ENCODE measurements at regions not wholly inside any gene's neighbourhood (a gene's known extent, or its start where the extent isn't known, plus 50 kb on each side); places are given as distances from the start of the nearest gene placed in this dataset.

DNA sequence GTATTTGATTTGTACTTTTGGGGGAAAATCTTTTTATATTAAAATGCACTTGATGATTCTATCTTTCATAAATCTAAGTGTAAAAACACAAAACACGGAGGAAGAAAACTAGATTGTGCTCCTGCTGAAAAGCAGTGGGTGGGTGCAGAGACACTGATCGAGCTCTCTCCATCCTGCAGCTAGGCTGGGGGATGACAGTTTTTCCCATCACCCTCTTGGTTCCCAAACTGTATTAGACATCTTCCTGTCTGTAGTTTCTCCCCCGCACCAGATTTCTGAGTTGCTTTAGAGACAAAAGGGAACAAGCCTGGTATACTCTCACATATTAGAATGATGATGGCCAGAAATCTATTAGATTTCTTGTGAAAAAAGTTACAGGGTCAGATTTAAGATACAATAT lies 99.6 kb downstream of the FAM114A2 start:
- no peak for TF ChIP-seq CREB1 (CRISPR knock-in tag; IDR thresholded peaks at IDR 0.05; ENCODE audit: low read depth)
- TF ChIP-seq, protein P1, sequence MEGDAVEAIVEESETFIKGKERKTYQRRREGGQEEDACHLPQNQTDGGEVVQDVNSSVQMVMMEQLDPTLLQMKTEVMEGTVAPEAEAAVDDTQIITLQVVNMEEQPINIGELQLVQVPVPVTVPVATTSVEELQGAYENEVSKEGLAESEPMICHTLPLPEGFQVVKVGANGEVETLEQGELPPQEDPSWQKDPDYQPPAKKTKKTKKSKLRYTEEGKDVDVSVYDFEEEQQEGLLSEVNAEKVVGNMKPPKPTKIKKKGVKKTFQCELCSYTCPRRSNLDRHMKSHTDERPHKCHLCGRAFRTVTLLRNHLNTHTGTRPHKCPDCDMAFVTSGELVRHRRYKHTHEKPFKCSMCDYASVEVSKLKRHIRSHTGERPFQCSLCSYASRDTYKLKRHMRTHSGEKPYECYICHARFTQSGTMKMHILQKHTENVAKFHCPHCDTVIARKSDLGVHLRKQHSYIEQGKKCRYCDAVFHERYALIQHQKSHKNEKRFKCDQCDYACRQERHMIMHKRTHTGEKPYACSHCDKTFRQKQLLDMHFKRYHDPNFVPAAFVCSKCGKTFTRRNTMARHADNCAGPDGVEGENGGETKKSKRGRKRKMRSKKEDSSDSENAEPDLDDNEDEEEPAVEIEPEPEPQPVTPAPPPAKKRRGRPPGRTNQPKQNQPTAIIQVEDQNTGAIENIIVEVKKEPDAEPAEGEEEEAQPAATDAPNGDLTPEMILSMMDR (conservative IDR thresholded peaks at IDR 0.05; ENCODE audit: low read depth in 2 of 2), result no peak
- TF ChIP-seq, protein P2, sequence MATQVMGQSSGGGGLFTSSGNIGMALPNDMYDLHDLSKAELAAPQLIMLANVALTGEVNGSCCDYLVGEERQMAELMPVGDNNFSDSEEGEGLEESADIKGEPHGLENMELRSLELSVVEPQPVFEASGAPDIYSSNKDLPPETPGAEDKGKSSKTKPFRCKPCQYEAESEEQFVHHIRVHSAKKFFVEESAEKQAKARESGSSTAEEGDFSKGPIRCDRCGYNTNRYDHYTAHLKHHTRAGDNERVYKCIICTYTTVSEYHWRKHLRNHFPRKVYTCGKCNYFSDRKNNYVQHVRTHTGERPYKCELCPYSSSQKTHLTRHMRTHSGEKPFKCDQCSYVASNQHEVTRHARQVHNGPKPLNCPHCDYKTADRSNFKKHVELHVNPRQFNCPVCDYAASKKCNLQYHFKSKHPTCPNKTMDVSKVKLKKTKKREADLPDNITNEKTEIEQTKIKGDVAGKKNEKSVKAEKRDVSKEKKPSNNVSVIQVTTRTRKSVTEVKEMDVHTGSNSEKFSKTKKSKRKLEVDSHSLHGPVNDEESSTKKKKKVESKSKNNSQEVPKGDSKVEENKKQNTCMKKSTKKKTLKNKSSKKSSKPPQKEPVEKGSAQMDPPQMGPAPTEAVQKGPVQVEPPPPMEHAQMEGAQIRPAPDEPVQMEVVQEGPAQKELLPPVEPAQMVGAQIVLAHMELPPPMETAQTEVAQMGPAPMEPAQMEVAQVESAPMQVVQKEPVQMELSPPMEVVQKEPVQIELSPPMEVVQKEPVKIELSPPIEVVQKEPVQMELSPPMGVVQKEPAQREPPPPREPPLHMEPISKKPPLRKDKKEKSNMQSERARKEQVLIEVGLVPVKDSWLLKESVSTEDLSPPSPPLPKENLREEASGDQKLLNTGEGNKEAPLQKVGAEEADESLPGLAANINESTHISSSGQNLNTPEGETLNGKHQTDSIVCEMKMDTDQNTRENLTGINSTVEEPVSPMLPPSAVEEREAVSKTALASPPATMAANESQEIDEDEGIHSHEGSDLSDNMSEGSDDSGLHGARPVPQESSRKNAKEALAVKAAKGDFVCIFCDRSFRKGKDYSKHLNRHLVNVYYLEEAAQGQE (IDR thresholded peaks at IDR 0.05; ENCODE audit: unreplicated experiment), result no peak

All from GM23338 (cell line).